HCT116 (cell line): ENCODE measurements at regions not wholly inside any gene's neighbourhood (a gene's known extent, or its start where the extent isn't known, plus 50 kb on each side); places are given as distances from the start of the nearest gene placed in this dataset.
"Not testable (repeated sequence)": the region's sequence is repeated elsewhere in the genome, so short reads cannot be mapped to it uniquely, and the experiment has no call there.

Source experiments
- ATAC-seq: fragments of 200-7000 bp; cut with Tn5 transposase; 2 replicates; pipeline ENCODE4 v1.9.1; 2020; ENCODE audit warnings: mild to moderate bottlenecking, moderate library complexity
- BruUV-seq: library from RNA; stranded (reverse); fragments of 400-500 nt; replicated peaks from 2 replicates; lab custom pipeline; 2021; lab: Mats Ljungman, UMichigan
- CTCF ChIA-PET: fragments of 300-600 bp; sonication (Branson Sonifier 250); formaldehyde crosslinking; loops from one replicate; lab custom pipeline; 2021; ENCODE audit warnings: antibody characterized with exemption; lab: Charles Lee
- POLR2A ChIA-PET: fragments of 300-600, 350-600 bp; sonication (Branson Sonifier 250); formaldehyde crosslinking; loops from one replicate; lab custom pipeline; 2021; ENCODE audit warnings: antibody characterized with exemption; lab: Charles Lee
- RAD21 ChIA-PET, 2 experiments: fragments of 300-600 bp; sonication (Branson Sonifier 250); formaldehyde crosslinking; loops; one replicate each; lab custom pipeline; 2023; ENCODE audit warnings: low total read pairs in 2 of 2; ENCODE audit not compliant: uncharacterized antibody in 2 of 2, unreplicated experiment in 2 of 2, low non-redundant PET in 1 of 2; lab: Charles Lee
- DNase-seq: peaks from one replicate; pipeline ENCODE4 v3.0.0-alpha.2; 2010; ENCODE audit warnings: low read depth, low spot score
- H2AFZ ChIP-seq: fragments of 200-600 bp; shearing (Covaris generic), sonication (generic); 2 replicates; pipeline ENCODE4 v1.6.1; 2017; ENCODE audit warnings: low read depth, mixed run types, mixed read lengths, antibody characterized with exemption, low read length; ENCODE audit not compliant: poor library complexity, severe bottlenecking
- H3K27ac ChIP-seq: 2 replicates; pipeline ENCODE4 v1.5.1; 2012; ENCODE audit warnings: low read depth, low read length
- H3K27me3 ChIP-seq: fragments of 200-600 bp; sonication (generic); 2 replicates; pipeline ENCODE4 v1.6.1; 2016; ENCODE audit warnings: mixed run types, low read length, mixed read lengths; ENCODE audit not compliant: insufficient read depth
- H3K36me3 ChIP-seq, 2 experiments: fragments of 200-500 bp in 1 of 2; fragments of 200-600 bp in 1 of 2; sonication (Bioruptor generic) in 1 of 2; sonication (generic) in 1 of 2; 2 replicates each; pipeline versions ENCODE4 v1.5.1 to v1.6.1; 2014 to 2016; ENCODE audit warnings: low read length in 2 of 2, inconsistent platforms in 1 of 2, mixed read lengths in 1 of 2, mixed run types in 1 of 2; ENCODE audit not compliant: insufficient read depth in 2 of 2, control insufficient read depth in 1 of 2
- H3K4me1 ChIP-seq, 2 experiments: fragments of 200-600 bp in 1 of 2; sonication (generic) in 1 of 2; 2 replicates each; pipeline versions ENCODE4 v1.5.1 to v1.6.1; 2012 to 2017; ENCODE audit warnings: low read length in 2 of 2, inconsistent platforms in 1 of 2, mild to moderate bottlenecking in 1 of 2, mixed read lengths in 1 of 2, mixed run types in 1 of 2, moderate library complexity in 1 of 2; ENCODE audit not compliant: insufficient read depth in 2 of 2, control insufficient read depth in 1 of 2
- H3K4me2 ChIP-seq: fragments of 200-600 bp; sonication (generic); 2 replicates; pipeline ENCODE4 v1.6.1; 2017; ENCODE audit warnings: mixed run types, low read length, mixed read lengths
- H3K4me3 ChIP-seq, 2 experiments: fragments of 200-600 bp in 1 of 2; sonication (generic) in 1 of 2; replicated peaks in 1 of 2; 2 replicates each; pipeline ENCODE4 v1.5.1; 2011 to 2016; ENCODE audit warnings: low read length in 2 of 2, control low read depth in 1 of 2, low read depth in 1 of 2, mild to moderate bottlenecking in 1 of 2, mixed read lengths in 1 of 2, mixed run types in 1 of 2
- H3K79me2 ChIP-seq: fragments of 200-600 bp; sonication (generic); 2 replicates; pipeline ENCODE4 v1.6.1; 2017; ENCODE audit warnings: mild to moderate bottlenecking, mixed run types, low read length, moderate library complexity, mixed read lengths; ENCODE audit not compliant: insufficient read depth
- H3K9ac ChIP-seq: fragments of 200-600 bp; sonication (generic); 2 replicates; pipeline ENCODE4 v1.6.1; 2016; ENCODE audit warnings: low read length, mixed read lengths
- H3K9me2 ChIP-seq: fragments of 200-600 bp; sonication (generic), shearing (Covaris generic); 2 replicates; pipeline ENCODE4 v1.6.1; 2017; ENCODE audit warnings: mixed run types, mild to moderate bottlenecking, moderate library complexity; ENCODE audit not compliant: insufficient read depth
- H3K9me3 ChIP-seq, 2 experiments: fragments of 200-500 bp in 1 of 2; fragments of 200-600 bp in 1 of 2; sonication (Bioruptor generic) in 1 of 2; sonication (generic) in 1 of 2; 2 replicates each; pipeline ENCODE4 v1.6.1; 2014 to 2017; ENCODE audit warnings: low read length in 2 of 2, mixed read lengths in 2 of 2, inconsistent platforms in 1 of 2, low read depth in 1 of 2, mild to moderate bottlenecking in 1 of 2, mixed run types in 1 of 2, moderate library complexity in 1 of 2; ENCODE audit not compliant: control insufficient read depth in 1 of 2, insufficient read depth in 1 of 2
- H4K20me1 ChIP-seq: fragments of 200-600 bp; sonication (generic), shearing (Covaris generic); 2 replicates; pipeline ENCODE4 v1.6.1; 2017; ENCODE audit warnings: mixed run types, mild to moderate bottlenecking, moderate library complexity; ENCODE audit not compliant: insufficient read depth
- ATF3 ChIP-seq: IDR thresholded peaks from 2 replicates; pipeline ENCODE4 v1.6.1; 2012
- CBX3 ChIP-seq: IDR thresholded peaks from 2 replicates; pipeline ENCODE4 v1.6.1; 2012; ENCODE audit warnings: low read depth
- CEBPB ChIP-seq: IDR thresholded peaks from 2 replicates; pipeline ENCODE4 v1.6.1; 2012; ENCODE audit warnings: low read depth
- EGR1 ChIP-seq: IDR thresholded peaks from 2 replicates; pipeline ENCODE4 v1.6.1; 2012; ENCODE audit warnings: low read depth
- FOSL1 ChIP-seq: IDR thresholded peaks from 2 replicates; pipeline ENCODE4 v1.6.1; 2012; ENCODE audit warnings: low read depth
- MAX ChIP-seq: IDR thresholded peaks from 2 replicates; pipeline ENCODE4 v1.6.1; 2012
- POLR2A ChIP-seq: IDR thresholded peaks from 2 replicates; pipeline ENCODE4 v1.7.0; 2011; ENCODE audit warnings: borderline replicate concordance; ENCODE audit not compliant: insufficient read depth, insufficient read length; ENCODE audit errors: extremely low read depth
- RAD21 ChIP-seq: IDR thresholded peaks from 2 replicates; pipeline ENCODE4 v1.6.1; 2012; ENCODE audit warnings: low read depth, mild to moderate bottlenecking
- REST ChIP-seq: IDR thresholded peaks from 2 replicates; pipeline ENCODE4 v1.6.1; 2012; ENCODE audit warnings: low read depth
- SIN3A ChIP-seq: IDR thresholded peaks from 2 replicates; pipeline ENCODE4 v1.6.1; 2012; ENCODE audit warnings: low read depth
- SRF ChIP-seq: IDR thresholded peaks from 2 replicates; pipeline ENCODE4 v1.6.1; 2012; ENCODE audit warnings: low read depth
- TCF7L2 ChIP-seq: IDR thresholded peaks from 2 replicates; pipeline ENCODE4 v1.7.0; 2011; ENCODE audit warnings: borderline replicate concordance, inconsistent platforms; ENCODE audit not compliant: insufficient read depth, insufficient read length; ENCODE audit errors: extremely low read depth
- ZBTB33 ChIP-seq: IDR thresholded peaks from 2 replicates; pipeline ENCODE4 v1.6.1; 2011; ENCODE audit warnings: mild to moderate bottlenecking, low read length, moderate library complexity; ENCODE audit not compliant: insufficient replicate concordance; ENCODE audit errors: extremely low read depth
- ZFX ChIP-seq: fragments of 450-650 bp; IDR thresholded peaks from 2 replicates; pipeline ENCODE4 v1.6.1; 2017
- intact Hi-C: fragments of 100-400 bp; cut with micrococcal nuclease; formaldehyde crosslinking; loops from 2 replicates; pipeline ENCODE4 v1.10.0; 2022

- ATAC-seq (no peak), DNase-seq (no peak)
- Histone ChIP-seq H3K9me3 (no peaks in the 10 kb centered on the region), H4K20me1 (no peaks in the 10 kb centered on the region), H3K4me1 (no peaks in the 10 kb centered on the region), H3K27ac (no peak overlapping the region), H3K36me3 (no peaks in the 10 kb centered on the region), H3K9me2 (no peaks in the 10 kb centered on the region), H3K4me3 (no peak overlapping the region), H2AFZ (no peak overlapping the region), H3K79me2 (no peaks in the 10 kb centered on the region), H3K9ac (no peak overlapping the region), H3K27me3 (no peaks in the 10 kb centered on the region), H3K4me2 (no peak overlapping the region)
- intact Hi-C loops: no loop called here
- TF ChIP-seq FOSL1 (no peak), CEBPB (no peak), TCF7L2 (no peak), SRF (no peak), EGR1 (no peak), ATF3 (no peak), POLR2A (no peak), RAD21 (no peak), CBX3 (no peak), SIN3A (no peak), MAX (no peak), ZFX (no peak), REST (no peak), ZBTB33 (no peak)
- CTCF ChIA-PET: no interaction called here
- RAD21 ChIA-PET: no interaction called here
- BruUV-seq: no TSS peak
- POLR2A ChIA-PET: no interaction called here
Measured at GRCh38 chrX:10681167-10681566, 60.8 kb upstream of the MID1 start.

GRCh38 chrX:10683631-10684030 is 63.2 kb upstream of the MID1 start:
- H3K27me3 ChIP-seq, H4K20me1 ChIP-seq, H2AFZ ChIP-seq, H3K9me2 ChIP-seq, H3K79me2 ChIP-seq, intact Hi-C loops, H3K4me2 ChIP-seq, POLR2A ChIA-PET, H3K9me3 ChIP-seq, BruUV-seq, H3K27ac ChIP-seq, ATAC-seq, H3K4me3 ChIP-seq, DNase-seq, RAD21 ChIA-PET, H3K36me3 ChIP-seq, H3K4me1 ChIP-seq, H3K9ac ChIP-seq, CTCF ChIA-PET: not testable (repeated sequence)
